ENCODE measurements at regions not wholly inside any gene's neighbourhood (a gene's known extent, or its start where the extent isn't known, plus 50 kb on each side); places are given as distances from the start of the nearest gene placed in this dataset.

GRCh38 chr5:68116868-68117411 is 98.6 kb upstream of the PIK3R1 start:
- TF ChIP-seq CTCF (IDR thresholded peaks at IDR 0.05) (no peak), EZH2 (IDR thresholded peaks at IDR 0.05) (no peak)

All from neural progenitor cell (in vitro differentiated cells).